ENCODE measurements at regions not wholly inside any gene's neighbourhood (a gene's known extent, or its start where the extent isn't known, plus 50 kb on each side); places are given as distances from the start of the nearest gene placed in this dataset.

GRCh38 chr2:120611016-120611415, 124.7 kb upstream of the GLI2 start:
- TF ChIP-seq, protein P1, sequence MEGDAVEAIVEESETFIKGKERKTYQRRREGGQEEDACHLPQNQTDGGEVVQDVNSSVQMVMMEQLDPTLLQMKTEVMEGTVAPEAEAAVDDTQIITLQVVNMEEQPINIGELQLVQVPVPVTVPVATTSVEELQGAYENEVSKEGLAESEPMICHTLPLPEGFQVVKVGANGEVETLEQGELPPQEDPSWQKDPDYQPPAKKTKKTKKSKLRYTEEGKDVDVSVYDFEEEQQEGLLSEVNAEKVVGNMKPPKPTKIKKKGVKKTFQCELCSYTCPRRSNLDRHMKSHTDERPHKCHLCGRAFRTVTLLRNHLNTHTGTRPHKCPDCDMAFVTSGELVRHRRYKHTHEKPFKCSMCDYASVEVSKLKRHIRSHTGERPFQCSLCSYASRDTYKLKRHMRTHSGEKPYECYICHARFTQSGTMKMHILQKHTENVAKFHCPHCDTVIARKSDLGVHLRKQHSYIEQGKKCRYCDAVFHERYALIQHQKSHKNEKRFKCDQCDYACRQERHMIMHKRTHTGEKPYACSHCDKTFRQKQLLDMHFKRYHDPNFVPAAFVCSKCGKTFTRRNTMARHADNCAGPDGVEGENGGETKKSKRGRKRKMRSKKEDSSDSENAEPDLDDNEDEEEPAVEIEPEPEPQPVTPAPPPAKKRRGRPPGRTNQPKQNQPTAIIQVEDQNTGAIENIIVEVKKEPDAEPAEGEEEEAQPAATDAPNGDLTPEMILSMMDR (IDR thresholded peaks at IDR 0.05): no peak
- TF ChIP-seq EZH2 (IDR thresholded peaks at IDR 0.05; ENCODE audit: borderline replicate concordance, insufficient read depth, low read depth, low read length, poor library complexity, severe bottlenecking): no peak

All from B cell (primary cell).